SK-N-SH (cell line): ENCODE measurements at regions not wholly inside any gene's neighbourhood (a gene's known extent, or its start where the extent isn't known, plus 50 kb on each side); places are given as distances from the start of the nearest gene placed in this dataset.

Experiments used
- CTCF ChIA-PET: fragments of 300-600, 350-600 bp; formaldehyde crosslinking; extraction: SDS; loops from one replicate; lab custom pipeline; 2021; lab: Yijun Ruan, JAX
- POLR2A ChIA-PET: fragments of 350-600 bp; sonication (Branson Sonifier 250); formaldehyde crosslinking; extraction: SDS; loops from one replicate; lab custom pipeline; 2020; ENCODE audit warnings: antibody characterized with exemption, inconsistent platforms; lab: Yijun Ruan, JAX
- DNase-seq: peaks from one replicate; pipeline ENCODE4 v3.0.0; 2012
- H2AFZ ChIP-seq: fragments of 200-600 bp; sonication (generic); 2 replicates; pipeline ENCODE4 v1.8.1; 2016; ENCODE audit warnings: antibody characterized with exemption, mild to moderate bottlenecking, low read depth
- H3F3A ChIP-seq: fragments of 200-600 bp; sonication (generic); replicated peaks from 2 replicates; pipeline ENCODE3; 2016; ENCODE audit warnings: antibody characterized with exemption, mild to moderate bottlenecking; ENCODE audit not compliant: insufficient read depth
- H3K27ac ChIP-seq, 2 experiments: fragments of 200-500 bp in 1 of 2; fragments of 200-600 bp in 1 of 2; sonication (Bioruptor generic) in 1 of 2; sonication (generic), shearing (Covaris generic) in 1 of 2; 2 replicates each; pipeline versions ENCODE4 v1.5.1 to v1.6.1; 2014 to 2016; ENCODE audit warnings: low read depth in 2 of 2, inconsistent platforms in 1 of 2, low read length in 1 of 2, mild to moderate bottlenecking in 1 of 2, mixed read lengths in 1 of 2
- H3K27me3 ChIP-seq: fragments of 200-600 bp; sonication (generic), shearing (Covaris generic); 2 replicates; pipeline ENCODE4 v1.6.1; 2016; ENCODE audit warnings: mixed run types; ENCODE audit not compliant: insufficient read depth
- H3K36me3 ChIP-seq, 2 experiments: fragments of 200-500 bp in 1 of 2; fragments of 200-600 bp in 1 of 2; sonication (Bioruptor generic) in 1 of 2; sonication (generic) in 1 of 2; replicated peaks in 1 of 2; 2 replicates each; pipeline versions ENCODE3 to v1.5.1; 2014 to 2016; ENCODE audit warnings: low read length in 1 of 2, mild to moderate bottlenecking in 1 of 2; ENCODE audit not compliant: insufficient read depth in 2 of 2, control insufficient read depth in 1 of 2
- H3K4me1 ChIP-seq, 2 experiments: fragments of 200-500 bp in 1 of 2; fragments of 200-600 bp in 1 of 2; sonication (Bioruptor generic) in 1 of 2; sonication (generic), shearing (Covaris generic) in 1 of 2; 2 replicates each; pipeline versions ENCODE4 v1.5.1 to v1.6.1; 2014 to 2016; ENCODE audit warnings: low read depth in 1 of 2, low read length in 1 of 2, mixed run types in 1 of 2; ENCODE audit not compliant: insufficient read depth in 2 of 2, control insufficient read depth in 1 of 2
- H3K4me2 ChIP-seq: fragments of 200-600 bp; sonication (generic), shearing (Covaris generic); 2 replicates; pipeline ENCODE4 v1.6.1; 2017; ENCODE audit warnings: mixed run types
- H3K4me3 ChIP-seq, 2 experiments: fragments of 200-500 bp in 1 of 2; fragments of 200-600 bp in 1 of 2; sonication (Bioruptor generic) in 1 of 2; sonication (generic), shearing (Covaris generic) in 1 of 2; 2 replicates each; pipeline versions ENCODE4 v1.5.1 to v1.8.1; 2014 to 2016; ENCODE audit warnings: low read depth in 2 of 2, inconsistent platforms in 1 of 2, low read length in 1 of 2, mild to moderate bottlenecking in 1 of 2, mixed read lengths in 1 of 2, moderate library complexity in 1 of 2
- H3K79me2 ChIP-seq: fragments of 200-600 bp; sonication (generic); 2 replicates; pipeline ENCODE4 v1.8.1; 2017; ENCODE audit warnings: mild to moderate bottlenecking; ENCODE audit not compliant: insufficient read depth
- H3K9ac ChIP-seq: fragments of 200-600 bp; sonication (generic); 2 replicates; pipeline ENCODE4 v1.6.1; 2017; ENCODE audit warnings: mixed run types
- H3K9me2 ChIP-seq: fragments of 200-600 bp; sonication (generic); 2 replicates; pipeline ENCODE4 v1.6.1; 2017; ENCODE audit warnings: mixed run types
- H3K9me3 ChIP-seq: fragments of 200-600 bp; sonication (generic); 2 replicates; pipeline ENCODE4 v1.6.1; 2017; ENCODE audit warnings: mixed run types, mild to moderate bottlenecking, moderate library complexity
- H4K20me1 ChIP-seq: fragments of 200-600 bp; sonication (generic); 2 replicates; pipeline ENCODE4 v1.6.1; 2017; ENCODE audit warnings: mild to moderate bottlenecking, mixed run types; ENCODE audit not compliant: insufficient read depth
- ELF1 ChIP-seq: IDR thresholded peaks from 2 replicates; pipeline ENCODE4 v1.4.0; 2012
- EP300 ChIP-seq, 2 experiments: IDR thresholded peaks; 2 replicates each; pipeline versions ENCODE4 v1.4.0 to v1.6.1; 2012; ENCODE audit warnings: borderline replicate concordance in 1 of 2, low read depth in 1 of 2, low read length in 1 of 2
- EZH2phosphoT487 ChIP-seq: fragments of 200-600 bp; sonication (generic); IDR thresholded peaks from 2 replicates; pipeline ENCODE4 v1.6.1; 2017; ENCODE audit warnings: low read depth, mixed run types, mild to moderate bottlenecking, antibody characterized with exemption, moderate library complexity, borderline replicate concordance
- FOXM1 ChIP-seq: IDR thresholded peaks from 2 replicates; pipeline ENCODE4 v1.4.0; 2012; ENCODE audit warnings: low read depth, mild to moderate bottlenecking
- JUND ChIP-seq: IDR thresholded peaks from 2 replicates; pipeline ENCODE4 v1.4.0; 2012
- MAX ChIP-seq: IDR thresholded peaks from 2 replicates; pipeline ENCODE4 v1.4.0; 2012; ENCODE audit warnings: low read depth
- MXI1 ChIP-seq: IDR thresholded peaks from 2 replicates; pipeline ENCODE4 v1.6.1; 2012; ENCODE audit warnings: mild to moderate bottlenecking, low read depth, low read length, improper control_type of control experiment
- NRF1 ChIP-seq: IDR thresholded peaks from 2 replicates; pipeline ENCODE4 v1.6.1; 2012; ENCODE audit warnings: low read depth, mild to moderate bottlenecking, low read length
- POLR2AphosphoS5 ChIP-seq: IDR thresholded peaks from 2 replicates; pipeline ENCODE4 v1.6.1; 2012; ENCODE audit warnings: low read depth, low read length
- RAD21 ChIP-seq: IDR thresholded peaks from 2 replicates; pipeline ENCODE4 v1.6.1; 2012; ENCODE audit warnings: mild to moderate bottlenecking, low read length
- RXRA ChIP-seq: IDR thresholded peaks from 2 replicates; pipeline ENCODE4 v1.4.0; 2012; ENCODE audit warnings: low read depth, mild to moderate bottlenecking, borderline replicate concordance
- TEAD4 ChIP-seq: IDR thresholded peaks from 2 replicates; pipeline ENCODE4 v1.4.0; 2012; ENCODE audit warnings: mild to moderate bottlenecking, borderline replicate concordance; ENCODE audit not compliant: insufficient read depth
- USF1 ChIP-seq: IDR thresholded peaks from 2 replicates; pipeline ENCODE4 v1.4.0; 2012; ENCODE audit warnings: low read depth, borderline replicate concordance
- WGBS: methylation state at CpG from one replicate; pipeline ENCODE4 v1.1.6; 2017; ENCODE audit warnings: low lambda C conversion rate; 5-methylcytosine and 5-hydroxymethylcytosine counted together

- no peak overlapping the region for H3K9ac ChIP-seq
- no peaks in the 10 kb centered on the region for H3K79me2 ChIP-seq
- CTCF ChIA-PET, result interaction anchor here (2.5 kb wide), 1 partner anchor 9 kb away, joined by 8 read pairs; no protein-coding TSS in a partner anchor
- H3K9me2 ChIP-seq, result no peaks in the 10 kb centered on the region
- H3K36me3 ChIP-seq, result no peaks in the 10 kb centered on the region
- H3K9me3 ChIP-seq, result no peaks in the 10 kb centered on the region
- H3K4me2 ChIP-seq, result no peak overlapping the region
- no peaks in the 10 kb centered on the region; a peak in 1 of 4 replicates for H3K4me1 ChIP-seq
- no peak for DNase-seq
- H3K27me3 ChIP-seq, result no peaks in the 10 kb centered on the region; the same call in 1 of the 2 replicates
- no peaks in the 10 kb centered on the region for H4K20me1 ChIP-seq
- no peak overlapping the region for H3K4me3 ChIP-seq
- POLR2A ChIA-PET, result no interaction called here
- no peak overlapping the region for H3K27ac ChIP-seq
- no peak overlapping the region for H2AFZ ChIP-seq
- H3F3A ChIP-seq, result no peaks in the 10 kb centered on the region
- 13% methylated on average over 9 of the region's 19 CpGs for WGBS
- TF ChIP-seq ELF1 (no peak), NRF1 (no peak), TEAD4 (no peak), POLR2AphosphoS5 (no peak), RXRA (no peak), EP300 (IDR thresholded peaks at IDR 0.05; ENCODE audit: borderline replicate concordance in 1 of 2, low read depth in 1 of 2, low read length in 1 of 2) (no peak), EZH2phosphoT487 (no peak), FOXM1 (no peak), RAD21 (no peak), USF1 (no peak), MAX (no peak), JUND (no peak), MXI1 (no peak)
- TF ChIP-seq, all 33 proteins: peak for 0
Measured at GRCh38 chr22:48952256-48953102, 875.2 kb downstream of the BRD1 start.

- POLR2A ChIA-PET, result no interaction called here
- WGBS, result 6% methylated on average over 3 of the region's 6 CpGs
- H4K20me1 ChIP-seq, result no peaks in the 10 kb centered on the region
- no peak for DNase-seq
- no peaks in the 10 kb centered on the region for H3F3A ChIP-seq
- H3K27ac ChIP-seq, result no peak overlapping the region
- no peak overlapping the region for H2AFZ ChIP-seq
- no peak overlapping the region for H3K4me2 ChIP-seq
- H3K79me2 ChIP-seq, result no peaks in the 10 kb centered on the region
- no peaks in the 10 kb centered on the region for H3K36me3 ChIP-seq
- H3K9me3 ChIP-seq, result no peaks in the 10 kb centered on the region
- TF ChIP-seq RAD21, result no peak
- no peak overlapping the region for H3K9ac ChIP-seq
- H3K9me2 ChIP-seq, result no peaks in the 10 kb centered on the region
- no peaks in the 10 kb centered on the region; the same call in 1 of the 2 replicates for H3K27me3 ChIP-seq
- CTCF ChIA-PET, result interaction anchor here (2.5 kb wide), 1 partner anchor 8 kb away, joined by 8 read pairs; no protein-coding TSS in a partner anchor
- H3K4me1 ChIP-seq, result no peaks in the 10 kb centered on the region; a peak in 1 of 4 replicates
- H3K4me3 ChIP-seq, result no peak overlapping the region
Measured at GRCh38 chr22:48951836-48952235, 875.8 kb downstream of the BRD1 start.
